Neural cell (in vitro differentiated cells): ENCODE measurements at regions not wholly inside any gene's neighbourhood (a gene's known extent, or its start where the extent isn't known, plus 50 kb on each side); places are given as distances from the start of the nearest gene placed in this dataset.

Source experiments
- EP300 ChIP-seq: fragments of 450-650 bp; conservative IDR thresholded peaks from 2 replicates; pipeline ENCODE4 v1.6.1; 2014; ENCODE audit warnings: antibody characterized with exemption, mild to moderate bottlenecking, moderate library complexity; ENCODE audit not compliant: poor library complexity, severe bottlenecking
- EZH2 ChIP-seq: fragments of 200-600, 300-800 bp; shearing (Covaris generic), sonication (generic); IDR thresholded peaks from 2 replicates; pipeline ENCODE4 v1.6.1; 2014; ENCODE audit warnings: antibody characterized with exemption, low read length, borderline replicate concordance, mild to moderate bottlenecking; ENCODE audit not compliant: insufficient read depth, poor library complexity, severe bottlenecking
- MXI1 ChIP-seq: fragments of 450-650 bp; conservative IDR thresholded peaks from 2 replicates; pipeline ENCODE4 v1.6.1; 2014; ENCODE audit warnings: antibody characterized with exemption, mild to moderate bottlenecking; ENCODE audit not compliant: poor library complexity, severe bottlenecking
- POLR2AphosphoS5 ChIP-seq: IDR thresholded peaks from 2 replicates; pipeline ENCODE4 v1.6.1; 2012
- RAD21 ChIP-seq: fragments of 450-650 bp; conservative IDR thresholded peaks from 2 replicates; pipeline ENCODE4 v1.6.1; 2014; ENCODE audit warnings: antibody characterized with exemption, mild to moderate bottlenecking, moderate library complexity
- SMC3 ChIP-seq: fragments of 450-650 bp; conservative IDR thresholded peaks from 2 replicates; pipeline ENCODE4 v1.6.1; 2014; ENCODE audit warnings: antibody characterized with exemption, mild to moderate bottlenecking, moderate library complexity; ENCODE audit not compliant: poor library complexity
- TAF1 ChIP-seq: IDR thresholded peaks from 2 replicates; pipeline ENCODE4 v1.6.1; 2012; ENCODE audit warnings: low read depth
- TF ChIP-seq, protein P1 (sequence below): fragments of 450-650 bp; IDR thresholded peaks from 2 replicates; pipeline ENCODE4 v1.5.1; 2014; ENCODE audit warnings: antibody characterized with exemption, mild to moderate bottlenecking, moderate library complexity; ENCODE audit not compliant: poor library complexity, severe bottlenecking
- TF ChIP-seq, protein P2 (sequence below): IDR thresholded peaks from 2 replicates; pipeline ENCODE4 v1.6.1; 2012; ENCODE audit warnings: borderline replicate concordance

DNA sequence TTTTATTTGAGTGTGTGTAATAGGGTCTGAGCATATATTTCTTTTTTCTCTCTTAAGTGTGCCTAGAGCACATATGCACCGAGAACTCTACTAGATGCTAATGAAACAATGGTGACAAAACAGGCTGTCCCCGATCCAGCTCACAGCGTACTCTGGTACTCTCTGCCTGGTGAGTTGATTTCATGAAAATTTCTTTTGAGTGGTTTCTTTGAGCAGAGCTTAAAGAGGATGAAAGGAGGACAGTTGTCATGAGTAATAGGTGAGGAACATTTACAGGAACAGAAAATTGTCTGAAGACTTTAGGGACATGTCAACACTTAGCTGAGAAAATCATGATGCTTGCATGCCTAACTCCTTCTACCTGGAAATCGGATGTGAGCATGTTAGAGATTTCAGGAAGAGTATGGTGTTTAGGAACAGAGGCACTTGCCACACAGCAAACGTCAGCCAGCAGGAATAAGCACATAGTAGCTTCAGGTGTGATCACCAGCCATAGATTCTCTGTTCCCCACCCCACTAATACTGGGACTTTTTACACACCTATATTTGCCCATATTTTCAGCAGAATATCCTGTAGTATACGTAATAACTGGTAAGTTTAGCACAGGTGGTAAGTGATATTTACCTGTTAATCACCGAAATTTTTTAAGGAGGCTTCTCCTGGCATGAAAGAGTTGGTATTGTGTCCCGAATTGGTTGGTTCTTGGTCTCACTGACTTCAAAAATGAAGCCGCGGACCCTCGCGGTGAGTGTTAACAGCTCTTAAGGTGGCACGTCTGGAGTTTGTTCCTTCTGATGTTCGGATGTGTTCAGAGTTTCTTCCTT is 111.1 kb downstream of the ZNF330 start:
- TF ChIP-seq, protein P1, sequence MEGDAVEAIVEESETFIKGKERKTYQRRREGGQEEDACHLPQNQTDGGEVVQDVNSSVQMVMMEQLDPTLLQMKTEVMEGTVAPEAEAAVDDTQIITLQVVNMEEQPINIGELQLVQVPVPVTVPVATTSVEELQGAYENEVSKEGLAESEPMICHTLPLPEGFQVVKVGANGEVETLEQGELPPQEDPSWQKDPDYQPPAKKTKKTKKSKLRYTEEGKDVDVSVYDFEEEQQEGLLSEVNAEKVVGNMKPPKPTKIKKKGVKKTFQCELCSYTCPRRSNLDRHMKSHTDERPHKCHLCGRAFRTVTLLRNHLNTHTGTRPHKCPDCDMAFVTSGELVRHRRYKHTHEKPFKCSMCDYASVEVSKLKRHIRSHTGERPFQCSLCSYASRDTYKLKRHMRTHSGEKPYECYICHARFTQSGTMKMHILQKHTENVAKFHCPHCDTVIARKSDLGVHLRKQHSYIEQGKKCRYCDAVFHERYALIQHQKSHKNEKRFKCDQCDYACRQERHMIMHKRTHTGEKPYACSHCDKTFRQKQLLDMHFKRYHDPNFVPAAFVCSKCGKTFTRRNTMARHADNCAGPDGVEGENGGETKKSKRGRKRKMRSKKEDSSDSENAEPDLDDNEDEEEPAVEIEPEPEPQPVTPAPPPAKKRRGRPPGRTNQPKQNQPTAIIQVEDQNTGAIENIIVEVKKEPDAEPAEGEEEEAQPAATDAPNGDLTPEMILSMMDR, result no peak
- TF ChIP-seq EZH2, result no peak
- no peak for TF ChIP-seq POLR2AphosphoS5
- TF ChIP-seq RAD21, result no peak
- no peak for TF ChIP-seq TAF1
- TF ChIP-seq EP300, result no peak
- TF ChIP-seq, protein P2, sequence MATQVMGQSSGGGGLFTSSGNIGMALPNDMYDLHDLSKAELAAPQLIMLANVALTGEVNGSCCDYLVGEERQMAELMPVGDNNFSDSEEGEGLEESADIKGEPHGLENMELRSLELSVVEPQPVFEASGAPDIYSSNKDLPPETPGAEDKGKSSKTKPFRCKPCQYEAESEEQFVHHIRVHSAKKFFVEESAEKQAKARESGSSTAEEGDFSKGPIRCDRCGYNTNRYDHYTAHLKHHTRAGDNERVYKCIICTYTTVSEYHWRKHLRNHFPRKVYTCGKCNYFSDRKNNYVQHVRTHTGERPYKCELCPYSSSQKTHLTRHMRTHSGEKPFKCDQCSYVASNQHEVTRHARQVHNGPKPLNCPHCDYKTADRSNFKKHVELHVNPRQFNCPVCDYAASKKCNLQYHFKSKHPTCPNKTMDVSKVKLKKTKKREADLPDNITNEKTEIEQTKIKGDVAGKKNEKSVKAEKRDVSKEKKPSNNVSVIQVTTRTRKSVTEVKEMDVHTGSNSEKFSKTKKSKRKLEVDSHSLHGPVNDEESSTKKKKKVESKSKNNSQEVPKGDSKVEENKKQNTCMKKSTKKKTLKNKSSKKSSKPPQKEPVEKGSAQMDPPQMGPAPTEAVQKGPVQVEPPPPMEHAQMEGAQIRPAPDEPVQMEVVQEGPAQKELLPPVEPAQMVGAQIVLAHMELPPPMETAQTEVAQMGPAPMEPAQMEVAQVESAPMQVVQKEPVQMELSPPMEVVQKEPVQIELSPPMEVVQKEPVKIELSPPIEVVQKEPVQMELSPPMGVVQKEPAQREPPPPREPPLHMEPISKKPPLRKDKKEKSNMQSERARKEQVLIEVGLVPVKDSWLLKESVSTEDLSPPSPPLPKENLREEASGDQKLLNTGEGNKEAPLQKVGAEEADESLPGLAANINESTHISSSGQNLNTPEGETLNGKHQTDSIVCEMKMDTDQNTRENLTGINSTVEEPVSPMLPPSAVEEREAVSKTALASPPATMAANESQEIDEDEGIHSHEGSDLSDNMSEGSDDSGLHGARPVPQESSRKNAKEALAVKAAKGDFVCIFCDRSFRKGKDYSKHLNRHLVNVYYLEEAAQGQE, result no peak
- no peak for TF ChIP-seq MXI1
- TF ChIP-seq SMC3, result no peak
